Esophagus (tissue), 2 donors: ENCODE measurements at regions not wholly inside any gene's neighbourhood (a gene's known extent, or its start where the extent isn't known, plus 50 kb on each side); places are given as distances from the start of the nearest gene placed in this dataset.

Experiments used
- H3K27ac ChIP-seq, 2 donors: one replicate each; pipeline ENCODE4 v1.5.1; 2013; ENCODE audit warnings: low read depth in 2 of 2, mild to moderate bottlenecking in 2 of 2, inconsistent platforms in 1 of 2, low read length in 1 of 2, moderate library complexity in 1 of 2
- H3K27me3 ChIP-seq, 2 donors: one replicate each; pipeline ENCODE4 v1.6.1; 2013; ENCODE audit warnings: low read length in 2 of 2, control low read depth in 1 of 2, mild to moderate bottlenecking in 1 of 2; ENCODE audit not compliant: insufficient read depth in 2 of 2, control insufficient read depth in 1 of 2
- H3K36me3 ChIP-seq, 2 donors: one replicate each; pipeline ENCODE4 v1.6.1; 2013; ENCODE audit warnings: low read length in 1 of 2; ENCODE audit not compliant: control insufficient read depth in 2 of 2, insufficient read depth in 2 of 2
- H3K4me1 ChIP-seq, 2 donors: one replicate each; pipeline ENCODE4 v1.6.1; 2013; ENCODE audit warnings: low read length in 1 of 2; ENCODE audit not compliant: control insufficient read depth in 2 of 2, insufficient read depth in 2 of 2
- H3K4me3 ChIP-seq, 2 donors: one replicate each; pipeline ENCODE4 v1.5.1; 2013; ENCODE audit warnings: low read length in 2 of 2, mild to moderate bottlenecking in 2 of 2, low read depth in 1 of 2, moderate library complexity in 1 of 2
- H3K9me3 ChIP-seq, 2 donors: one replicate each; pipeline ENCODE4 v1.6.1; 2013; ENCODE audit warnings: mild to moderate bottlenecking in 2 of 2, low read depth in 1 of 2, low read length in 1 of 2, moderate library complexity in 1 of 2; ENCODE audit not compliant: control insufficient read depth in 2 of 2, insufficient read depth in 1 of 2
- WGBS, 2 donors: extraction: QIAGEN DNeasy Blood & Tissue Kit; methylation state at CpG; one replicate each; pipeline ENCODE4 v1.1.7; 2013; 5-methylcytosine and 5-hydroxymethylcytosine counted together
- donor health status: healthy with polysubstance abuse.
- donor health status: Bipolar disorder and iron deficiency.

GRCh38 chr6:167564416-167565250 is 239.7 kb downstream of the TTLL2 start:
- Histone ChIP-seq H3K9me3 (no peaks in the 10 kb centered on the region), H3K27ac (no peak overlapping the region), H3K27me3 (no peaks in the 10 kb centered on the region), H3K4me1 (no peaks in the 10 kb centered on the region), H3K36me3 (no peaks in the 10 kb centered on the region), H3K4me3 (no peak overlapping the region)
- 92 to 94% methylated on average over 16 of the region's 16 CpGs for WGBS, 2 donors

GRCh38 chr6:167565388-167565787 is 240.5 kb downstream of the TTLL2 start:
- Histone ChIP-seq H3K27me3 (no peaks in the 10 kb centered on the region), H3K9me3 (no peaks in the 10 kb centered on the region), H3K4me3 (no peak overlapping the region), H3K36me3 (no peaks in the 10 kb centered on the region), H3K4me1 (no peaks in the 10 kb centered on the region), H3K27ac (no peak overlapping the region)
- 88 to 90% methylated on average over 3 of the region's 3 CpGs for WGBS, 2 donors

GRCh38 chr6:167565884-167566599 is 241.2 kb downstream of the TTLL2 start:
- no peaks in the 10 kb centered on the region for H3K27me3 ChIP-seq
- WGBS, 2 donors = 51 to 70% methylated on average over 18 of the region's 18 CpGs
- H3K9me3 ChIP-seq = no peaks in the 10 kb centered on the region
- H3K4me1 ChIP-seq = no peaks in the 10 kb centered on the region
- no peaks in the 10 kb centered on the region for H3K36me3 ChIP-seq
- no peak overlapping the region for H3K4me3 ChIP-seq
- no peak overlapping the region for H3K27ac ChIP-seq

GRCh38 chr6:167566711-167567141 is 241.8 kb downstream of the TTLL2 start:
- Histone ChIP-seq H3K27me3 (no peaks in the 10 kb centered on the region), H3K36me3 (no peaks in the 10 kb centered on the region), H3K9me3 (no peaks in the 10 kb centered on the region), H3K27ac (no peak overlapping the region), H3K4me3 (no peak overlapping the region), H3K4me1 (no peaks in the 10 kb centered on the region)
- WGBS, 2 donors = 81 to 84% methylated on average over 13 of the region's 13 CpGs

- Histone ChIP-seq H3K27me3 (no peaks in the 10 kb centered on the region), H3K9me3 (no peaks in the 10 kb centered on the region), H3K4me1 (no peaks in the 10 kb centered on the region), H3K4me3 (no peak overlapping the region), H3K27ac (no peak overlapping the region), H3K36me3 (no peaks in the 10 kb centered on the region)
- 82 to 83% methylated on average over 26 of the region's 26 CpGs for WGBS, 2 donors
Measured at GRCh38 chr6:167567142-167568033, 242.5 kb downstream of the TTLL2 start.

- no peak overlapping the region for H3K4me3 ChIP-seq
- H3K27ac ChIP-seq = no peak overlapping the region
- H3K27me3 ChIP-seq = no peaks in the 10 kb centered on the region
- H3K36me3 ChIP-seq = no peaks in the 10 kb centered on the region
- 90 to 93% methylated on average over 18 of the region's 18 CpGs for WGBS, 2 donors
- H3K4me1 ChIP-seq = no peaks in the 10 kb centered on the region
- H3K9me3 ChIP-seq = no peaks in the 10 kb centered on the region
Measured at GRCh38 chr6:167568407-167569024, 243.6 kb downstream of the TTLL2 start.

GRCh38 chr6:167569041-167569805 is 244.3 kb downstream of the TTLL2 start:
- H3K27me3 ChIP-seq = no peaks in the 10 kb centered on the region
- 88 to 90% methylated on average over 31 of the region's 31 CpGs for WGBS, 2 donors
- H3K9me3 ChIP-seq = no peaks in the 10 kb centered on the region
- no peaks in the 10 kb centered on the region for H3K36me3 ChIP-seq
- H3K4me3 ChIP-seq = no peak overlapping the region
- H3K27ac ChIP-seq = no peak overlapping the region
- no peaks in the 10 kb centered on the region for H3K4me1 ChIP-seq

GRCh38 chr6:167569879-167570278 is 245.0 kb downstream of the TTLL2 start:
- WGBS, 2 donors = 81 to 96% methylated on average over 14 of the region's 14 CpGs
- Histone ChIP-seq H3K36me3 (no peaks in the 10 kb centered on the region), H3K27ac (no peak overlapping the region), H3K4me3 (no peak overlapping the region), H3K27me3 (no peaks in the 10 kb centered on the region), H3K4me1 (no peaks in the 10 kb centered on the region), H3K9me3 (no peaks in the 10 kb centered on the region)
